ENCODE measurements at regions not wholly inside any gene's neighbourhood (a gene's known extent, or its start where the extent isn't known, plus 50 kb on each side); places are given as distances from the start of the nearest gene placed in this dataset.

GRCh38 chr15:96538491-96538890, 208.0 kb downstream of the NR2F2 start:
- Histone ChIP-seq H3K27ac (ENCODE audit: low read depth in 1 of 3, low read length in 2 of 3) (no peak overlapping the region), H3K27me3 (ENCODE audit: control insufficient read depth in 3 of 3, insufficient read depth in 3 of 3, low read length in 3 of 3) (no peaks in the 10 kb centered on the region), H3K4me3 (ENCODE audit: low read depth in 1 of 3, low read length in 3 of 3) (no peak overlapping the region), H3K9me3 (ENCODE audit: control insufficient read depth in 2 of 2, insufficient read depth in 1 of 2, low read depth in 1 of 2, low read length in 1 of 2) (no peaks in the 10 kb centered on the region), H3K4me1 (ENCODE audit: control insufficient read depth in 3 of 3, insufficient read depth in 2 of 3, low read depth in 1 of 3, low read length in 2 of 3) (no peaks in the 10 kb centered on the region), H3K36me3 (ENCODE audit: control insufficient read depth in 3 of 3, insufficient read depth in 2 of 3, low read depth in 1 of 3, low read length in 3 of 3) (no peaks in the 10 kb centered on the region)
- DNase-seq, result no peak
- 78 to 91% (median 88%) methylated on average over 3 of the region's 3 CpGs for WGBS, 3 donors
- no peak for FAIRE-seq

- Histone ChIP-seq H3K27ac (ENCODE audit: low read depth in 1 of 3, low read length in 2 of 3) (no peak overlapping the region), H3K4me1 (ENCODE audit: control insufficient read depth in 3 of 3, insufficient read depth in 2 of 3, low read depth in 1 of 3, low read length in 2 of 3) (no peaks in the 10 kb centered on the region), H3K9me3 (ENCODE audit: control insufficient read depth in 2 of 2, insufficient read depth in 1 of 2, low read depth in 1 of 2, low read length in 1 of 2) (no peaks in the 10 kb centered on the region), H3K27me3 (ENCODE audit: control insufficient read depth in 3 of 3, insufficient read depth in 3 of 3, low read length in 3 of 3) (no peaks in the 10 kb centered on the region), H3K36me3 (ENCODE audit: control insufficient read depth in 3 of 3, insufficient read depth in 2 of 3, low read depth in 1 of 3, low read length in 3 of 3) (no peaks in the 10 kb centered on the region), H3K4me3 (ENCODE audit: low read depth in 1 of 3, low read length in 3 of 3) (no peak overlapping the region)
- DNase-seq, result no peak
- no peak for FAIRE-seq
- WGBS, 3 donors, result 87 to 92% (median 92%) methylated on average over 7 of the region's 7 CpGs
These were observed 209.8 kb downstream of the NR2F2 start for GRCh38 chr15:96540283-96540682.

- no peak overlapping the region for H3K27ac ChIP-seq (ENCODE audit: low read depth in 1 of 3, low read length in 2 of 3)
- WGBS, 3 donors, result 80 to 86% (median 84%) methylated on average over 4 of the region's 4 CpGs
- FAIRE-seq, result no peak
- no peak for DNase-seq
- H3K36me3 ChIP-seq (ENCODE audit: control insufficient read depth in 3 of 3, insufficient read depth in 2 of 3, low read depth in 1 of 3, low read length in 3 of 3), result no peaks in the 10 kb centered on the region
- H3K4me1 ChIP-seq (ENCODE audit: control insufficient read depth in 3 of 3, insufficient read depth in 2 of 3, low read depth in 1 of 3, low read length in 2 of 3), result no peaks in the 10 kb centered on the region
- H3K9me3 ChIP-seq (ENCODE audit: control insufficient read depth in 2 of 2, insufficient read depth in 1 of 2, low read depth in 1 of 2, low read length in 1 of 2), result no peaks in the 10 kb centered on the region
- H3K4me3 ChIP-seq (ENCODE audit: low read depth in 1 of 3, low read length in 3 of 3), result no peak overlapping the region
- no peaks in the 10 kb centered on the region for H3K27me3 ChIP-seq (ENCODE audit: control insufficient read depth in 3 of 3, insufficient read depth in 3 of 3, low read length in 3 of 3)
These were observed 211.8 kb downstream of the NR2F2 start for GRCh38 chr15:96542130-96542770.

- no peak for FAIRE-seq
- H3K27ac ChIP-seq (ENCODE audit: low read depth in 1 of 3, low read length in 2 of 3), result no peak overlapping the region
- 81 to 82% (median 82%) methylated on average over 5 of the region's 5 CpGs for WGBS, 3 donors
These were observed 213.8 kb downstream of the NR2F2 start for GRCh38 chr15:96544162-96544756.

GRCh38 chr15:96549136-96549535, 218.6 kb downstream of the NR2F2 start:
- no peak for FAIRE-seq
- H3K27ac ChIP-seq (ENCODE audit: low read depth in 1 of 3, low read length in 2 of 3), result no peak overlapping the region
- H3K4me1 ChIP-seq (ENCODE audit: control insufficient read depth in 3 of 3, insufficient read depth in 2 of 3, low read depth in 1 of 3, low read length in 2 of 3), result peaks cover 0 to 2% (median 0%) of the 10 kb centered on the region in 3 donors
- H3K36me3 ChIP-seq (ENCODE audit: control insufficient read depth in 3 of 3, insufficient read depth in 2 of 3, low read depth in 1 of 3, low read length in 3 of 3), result no peaks in the 10 kb centered on the region
- DNase-seq, result peak in 1 of 2 donors; percentile 12
- no peaks in the 10 kb centered on the region for H3K27me3 ChIP-seq (ENCODE audit: control insufficient read depth in 3 of 3, insufficient read depth in 3 of 3, low read length in 3 of 3)
- no peak overlapping the region for H3K4me3 ChIP-seq (ENCODE audit: low read depth in 1 of 3, low read length in 3 of 3)
- H3K9me3 ChIP-seq (ENCODE audit: control insufficient read depth in 2 of 2, insufficient read depth in 1 of 2, low read depth in 1 of 2, low read length in 1 of 2), result no peaks in the 10 kb centered on the region
- WGBS, 3 donors, result 50 to 72% (median 67%) methylated on average over 1 of the region's 1 CpG

More at GRCh38 chr15:96544162-96544756, 213.8 kb downstream of the NR2F2 start:
- Histone ChIP-seq H3K27me3 (ENCODE audit: control insufficient read depth in 3 of 3, insufficient read depth in 3 of 3, low read length in 3 of 3) (no peaks in the 10 kb centered on the region), H3K9me3 (ENCODE audit: control insufficient read depth in 2 of 2, insufficient read depth in 1 of 2, low read depth in 1 of 2, low read length in 1 of 2) (no peaks in the 10 kb centered on the region), H3K36me3 (ENCODE audit: control insufficient read depth in 3 of 3, insufficient read depth in 2 of 3, low read depth in 1 of 3, low read length in 3 of 3) (no peaks in the 10 kb centered on the region), H3K4me3 (ENCODE audit: low read depth in 1 of 3, low read length in 3 of 3) (no peak overlapping the region), H3K4me1 (ENCODE audit: control insufficient read depth in 3 of 3, insufficient read depth in 2 of 3, low read depth in 1 of 3, low read length in 2 of 3) (no peaks in the 10 kb centered on the region)
- DNase-seq, result no peak

- Histone ChIP-seq H3K36me3 (ENCODE audit: control insufficient read depth in 3 of 3, insufficient read depth in 2 of 3, low read depth in 1 of 3, low read length in 3 of 3) (no peaks in the 10 kb centered on the region), H3K9me3 (ENCODE audit: control insufficient read depth in 2 of 2, insufficient read depth in 1 of 2, low read depth in 1 of 2, low read length in 1 of 2) (no peaks in the 10 kb centered on the region), H3K4me3 (ENCODE audit: low read depth in 1 of 3, low read length in 3 of 3) (no peak overlapping the region), H3K27ac (ENCODE audit: low read depth in 1 of 3, low read length in 2 of 3) (no peak overlapping the region), H3K4me1 (ENCODE audit: control insufficient read depth in 3 of 3, insufficient read depth in 2 of 3, low read depth in 1 of 3, low read length in 2 of 3) (peaks cover 0 to 2% (median 0%) of the 10 kb centered on the region in 3 donors), H3K27me3 (ENCODE audit: control insufficient read depth in 3 of 3, insufficient read depth in 3 of 3, low read length in 3 of 3) (no peaks in the 10 kb centered on the region)
- FAIRE-seq (no peak), DNase-seq (no peak)
- 78 to 88% (median 80%) methylated on average over 4 of the region's 4 CpGs for WGBS, 3 donors
These were observed 220.7 kb downstream of the NR2F2 start for GRCh38 chr15:96551196-96551595.

GRCh38 chr15:96551722-96552121, 221.2 kb downstream of the NR2F2 start:
- Histone ChIP-seq H3K27ac (ENCODE audit: low read depth in 1 of 3, low read length in 2 of 3) (no peak overlapping the region), H3K27me3 (ENCODE audit: control insufficient read depth in 3 of 3, insufficient read depth in 3 of 3, low read length in 3 of 3) (no peaks in the 10 kb centered on the region), H3K4me1 (ENCODE audit: control insufficient read depth in 3 of 3, insufficient read depth in 2 of 3, low read depth in 1 of 3, low read length in 2 of 3) (peaks cover 0 to 2% (median 0%) of the 10 kb centered on the region in 3 donors), H3K9me3 (ENCODE audit: control insufficient read depth in 2 of 2, insufficient read depth in 1 of 2, low read depth in 1 of 2, low read length in 1 of 2) (no peaks in the 10 kb centered on the region), H3K4me3 (ENCODE audit: low read depth in 1 of 3, low read length in 3 of 3) (no peak overlapping the region), H3K36me3 (ENCODE audit: control insufficient read depth in 3 of 3, insufficient read depth in 2 of 3, low read depth in 1 of 3, low read length in 3 of 3) (no peaks in the 10 kb centered on the region)
- FAIRE-seq, result no peak
- DNase-seq, result no peak
- 63 to 79% (median 72%) methylated on average over 3 of the region's 3 CpGs for WGBS, 3 donors

GRCh38 chr15:96553006-96553405, 222.5 kb downstream of the NR2F2 start:
- Histone ChIP-seq H3K36me3 (ENCODE audit: control insufficient read depth in 3 of 3, insufficient read depth in 2 of 3, low read depth in 1 of 3, low read length in 3 of 3) (no peaks in the 10 kb centered on the region), H3K4me1 (ENCODE audit: control insufficient read depth in 3 of 3, insufficient read depth in 2 of 3, low read depth in 1 of 3, low read length in 2 of 3) (peaks cover 0 to 2% (median 0%) of the 10 kb centered on the region in 3 donors), H3K4me3 (ENCODE audit: low read depth in 1 of 3, low read length in 3 of 3) (no peak overlapping the region), H3K27ac (ENCODE audit: low read depth in 1 of 3, low read length in 2 of 3) (no peak overlapping the region), H3K27me3 (ENCODE audit: control insufficient read depth in 3 of 3, insufficient read depth in 3 of 3, low read length in 3 of 3) (no peaks in the 10 kb centered on the region), H3K9me3 (ENCODE audit: control insufficient read depth in 2 of 2, insufficient read depth in 1 of 2, low read depth in 1 of 2, low read length in 1 of 2) (no peaks in the 10 kb centered on the region)
- FAIRE-seq, result no peak
- DNase-seq, result no peak
- WGBS, 3 donors, result 90 to 94% (median 92%) methylated on average over 4 of the region's 4 CpGs

- Histone ChIP-seq H3K9me3 (ENCODE audit: control insufficient read depth in 2 of 2, insufficient read depth in 1 of 2, low read depth in 1 of 2, low read length in 1 of 2) (no peaks in the 10 kb centered on the region), H3K4me1 (ENCODE audit: control insufficient read depth in 3 of 3, insufficient read depth in 2 of 3, low read depth in 1 of 3, low read length in 2 of 3) (peaks cover 0 to 2% (median 0%) of the 10 kb centered on the region in 3 donors), H3K27me3 (ENCODE audit: control insufficient read depth in 3 of 3, insufficient read depth in 3 of 3, low read length in 3 of 3) (no peaks in the 10 kb centered on the region), H3K36me3 (ENCODE audit: control insufficient read depth in 3 of 3, insufficient read depth in 2 of 3, low read depth in 1 of 3, low read length in 3 of 3) (no peaks in the 10 kb centered on the region), H3K4me3 (ENCODE audit: low read depth in 1 of 3, low read length in 3 of 3) (no peak overlapping the region), H3K27ac (ENCODE audit: low read depth in 1 of 3, low read length in 2 of 3) (no peak overlapping the region)
- DNase-seq (no peak), FAIRE-seq (no peak)
- WGBS, 3 donors, result 81 to 87% (median 87%) methylated on average over 5 of the region's 5 CpGs
These were observed 223.0 kb downstream of the NR2F2 start for GRCh38 chr15:96553451-96553850.

All from small intestine (tissue), 7 donors.